Uterus (tissue), 2 donors: ENCODE measurements at regions not wholly inside any gene's neighbourhood (a gene's known extent, or its start where the extent isn't known, plus 50 kb on each side); places are given as distances from the start of the nearest gene placed in this dataset.

Experiments
- POLR2A ChIP-seq, 2 donors: fragments of 450-650 bp; IDR thresholded peaks; one replicate each; pipeline ENCODE4 v1.6.1; 2016; ENCODE audit warnings: antibody characterized with exemption in 2 of 2, mild to moderate bottlenecking in 1 of 2, moderate library complexity in 1 of 2
- TF ChIP-seq, protein P1 (sequence below), 4 experiments: fragments of 200-600 bp in 2 of 4; fragments of 450-650 bp in 2 of 4; sonication (generic) in 2 of 4; IDR thresholded peaks; one replicate each; pipeline ENCODE4 v1.5.1; 2016 to 2019; ENCODE audit warnings: antibody characterized with exemption in 4 of 4, mild to moderate bottlenecking in 2 of 4, moderate library complexity in 1 of 4

DNA sequence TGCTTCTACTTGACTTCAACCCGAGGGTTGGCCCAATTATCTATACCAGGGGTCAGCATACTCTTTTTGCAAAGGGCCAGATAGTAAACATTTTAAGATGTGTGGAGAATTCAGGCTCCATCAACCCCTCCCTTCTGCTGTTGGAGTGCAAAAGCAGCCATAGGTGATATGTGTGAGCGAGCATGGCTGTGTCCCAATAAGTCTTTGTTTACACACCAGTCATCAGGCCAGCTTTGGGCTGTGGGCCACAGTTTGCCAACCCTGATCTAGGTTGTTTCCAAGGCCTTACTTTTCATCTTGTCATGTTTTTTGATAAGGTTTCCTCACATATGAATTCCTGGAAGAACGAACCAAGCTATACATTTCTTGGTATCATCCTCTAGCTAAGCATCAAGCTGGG lies 136.9 kb upstream of the VIPR2 start:
- TF ChIP-seq POLR2A (IDR thresholded peaks at IDR 0.05), result no peak
- TF ChIP-seq, protein P1, sequence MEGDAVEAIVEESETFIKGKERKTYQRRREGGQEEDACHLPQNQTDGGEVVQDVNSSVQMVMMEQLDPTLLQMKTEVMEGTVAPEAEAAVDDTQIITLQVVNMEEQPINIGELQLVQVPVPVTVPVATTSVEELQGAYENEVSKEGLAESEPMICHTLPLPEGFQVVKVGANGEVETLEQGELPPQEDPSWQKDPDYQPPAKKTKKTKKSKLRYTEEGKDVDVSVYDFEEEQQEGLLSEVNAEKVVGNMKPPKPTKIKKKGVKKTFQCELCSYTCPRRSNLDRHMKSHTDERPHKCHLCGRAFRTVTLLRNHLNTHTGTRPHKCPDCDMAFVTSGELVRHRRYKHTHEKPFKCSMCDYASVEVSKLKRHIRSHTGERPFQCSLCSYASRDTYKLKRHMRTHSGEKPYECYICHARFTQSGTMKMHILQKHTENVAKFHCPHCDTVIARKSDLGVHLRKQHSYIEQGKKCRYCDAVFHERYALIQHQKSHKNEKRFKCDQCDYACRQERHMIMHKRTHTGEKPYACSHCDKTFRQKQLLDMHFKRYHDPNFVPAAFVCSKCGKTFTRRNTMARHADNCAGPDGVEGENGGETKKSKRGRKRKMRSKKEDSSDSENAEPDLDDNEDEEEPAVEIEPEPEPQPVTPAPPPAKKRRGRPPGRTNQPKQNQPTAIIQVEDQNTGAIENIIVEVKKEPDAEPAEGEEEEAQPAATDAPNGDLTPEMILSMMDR (IDR thresholded peaks at IDR 0.05), result no peak
